H1 (cell line): ENCODE measurements at regions not wholly inside any gene's neighbourhood (a gene's known extent, or its start where the extent isn't known, plus 50 kb on each side); places are given as distances from the start of the nearest gene placed in this dataset.

Experiments
- CTCF ChIA-PET: fragments of 300-600 bp; sonication (Branson Sonifier 250); formaldehyde crosslinking; loops from one replicate; lab custom pipeline; 2021; ENCODE audit not compliant: partially characterized antibody; lab: Charles Lee
- POLR2A ChIA-PET: fragments of 300-600 bp; sonication (Branson Sonifier 250); formaldehyde crosslinking; loops from one replicate; lab custom pipeline; 2021; ENCODE audit warnings: inconsistent platforms; ENCODE audit not compliant: partially characterized antibody; lab: Charles Lee
- DNase-seq, 2 experiments: peaks; one replicate each; pipeline versions ENCODE4 v3.0.0 to v3.0.0-alpha.2; 2010 to 2022; ENCODE audit warnings: low spot score in 2 of 2, low read depth in 1 of 2, mixed read lengths in 1 of 2
- FAIRE-seq: peaks from 2 replicates; lab custom pipeline; 2011; peaks lifted over from hg19 to GRCh38; lab: Jason Lieb, UNC
- H2AFZ ChIP-seq: 2 replicates; pipeline ENCODE4 v1.8.1; 2012; ENCODE audit warnings: low read length, inconsistent platforms
- H2AK5ac ChIP-seq: 2 replicates; pipeline ENCODE4 v1.6.1; 2013; ENCODE audit warnings: low read depth, low read length
- H2BK120ac ChIP-seq: replicated peaks from 2 replicates; pipeline ENCODE3; 2013; ENCODE audit warnings: low read depth, low read length, inconsistent platforms
- H2BK12ac ChIP-seq: 2 replicates; pipeline ENCODE4 v1.6.1; 2013; ENCODE audit warnings: low read depth, low read length
- H2BK15ac ChIP-seq: 2 replicates; pipeline ENCODE4 v1.6.1; 2013; ENCODE audit warnings: low read length
- H2BK20ac ChIP-seq: 2 replicates; pipeline ENCODE4 v1.6.1; 2013; ENCODE audit warnings: low read length
- H2BK5ac ChIP-seq: 2 replicates; pipeline ENCODE4 v1.6.1; 2013; ENCODE audit warnings: low read depth, low read length
- H3K14ac ChIP-seq: 2 replicates; pipeline ENCODE4 v1.6.1; 2013; ENCODE audit warnings: inconsistent platforms; ENCODE audit not compliant: insufficient read length
- H3K18ac ChIP-seq: 2 replicates; pipeline ENCODE4 v1.6.1; 2013; ENCODE audit warnings: low read length; ENCODE audit errors: extremely low read depth
- H3K23ac ChIP-seq: 2 replicates; pipeline ENCODE4 v1.6.1; 2013; ENCODE audit warnings: inconsistent platforms; ENCODE audit not compliant: insufficient read length
- H3K23me2 ChIP-seq: 2 replicates; pipeline ENCODE4 v1.6.1; 2013; ENCODE audit warnings: low read depth, low read length
- H3K27ac ChIP-seq: 2 replicates; pipeline ENCODE4 v1.6.1; 2011; ENCODE audit warnings: low read depth, low read length, inconsistent platforms
- H3K27me3 ChIP-seq, 4 experiments: replicated peaks in 1 of 4; 1 replicate in 1 of 4; 2 replicates in 3 of 4; pipeline versions ENCODE4 v1.6.1 to v1.8.1; 2011 to 2013; ENCODE audit warnings: low read length in 3 of 4, mild to moderate bottlenecking in 3 of 4, inconsistent platforms in 2 of 4, mixed read lengths in 2 of 4, moderate library complexity in 1 of 4; ENCODE audit not compliant: control insufficient read depth in 3 of 4, insufficient read depth in 3 of 4; ENCODE audit errors: extremely low read depth in 1 of 4
- H3K36me3 ChIP-seq, 4 experiments: 2 replicates each; pipeline versions ENCODE4 v1.6.1 to v1.8.1; 2011 to 2013; ENCODE audit warnings: mild to moderate bottlenecking in 4 of 4, low read length in 3 of 4, moderate library complexity in 2 of 4, control low read depth in 1 of 4, inconsistent platforms in 1 of 4; ENCODE audit not compliant: insufficient read depth in 4 of 4, control insufficient read depth in 2 of 4
- H3K4ac ChIP-seq: replicated peaks from 2 replicates; pipeline ENCODE3; 2013; ENCODE audit warnings: low read length, low read depth, mixed read lengths, inconsistent platforms; ENCODE audit not compliant: insufficient read length
- H3K4me1 ChIP-seq, 4 experiments: replicated peaks in 1 of 4; 1 replicate in 1 of 4; 2 replicates in 3 of 4; pipeline versions ENCODE4 v1.6.1 to v1.8.1; 2011 to 2013; ENCODE audit warnings: low read length in 3 of 4, inconsistent platforms in 2 of 4, mixed read lengths in 1 of 4; ENCODE audit not compliant: insufficient read depth in 4 of 4, control insufficient read depth in 3 of 4
- H3K4me2 ChIP-seq, 2 experiments: 2 replicates each; pipeline versions ENCODE4 v1.6.1 to v1.8.1; 2011 to 2013; ENCODE audit warnings: low read depth in 2 of 2, low read length in 2 of 2, control low read depth in 1 of 2, inconsistent platforms in 1 of 2, mild to moderate bottlenecking in 1 of 2; ENCODE audit not compliant: insufficient read depth in 1 of 2
- H3K4me3 ChIP-seq, 4 experiments: fragments of 200-600, 300-600 bp in 1 of 4; sonication (generic), shearing (Covaris generic), sonication (Bioruptor Twin) in 1 of 4; 2 replicates each; pipeline versions ENCODE4 v1.5.1 to v1.8.1; 2011 to 2016; ENCODE audit warnings: low read length in 4 of 4, low read depth in 3 of 4, control low read depth in 2 of 4, inconsistent platforms in 2 of 4, mild to moderate bottlenecking in 2 of 4, mixed read lengths in 1 of 4, moderate library complexity in 1 of 4; ENCODE audit not compliant: insufficient read depth in 2 of 4; ENCODE audit errors: extremely low read depth in 1 of 4
- H3K56ac ChIP-seq: replicated peaks from 2 replicates; pipeline ENCODE3; 2013; ENCODE audit warnings: low read depth, mild to moderate bottlenecking, mixed read lengths, low read length, inconsistent platforms; ENCODE audit not compliant: insufficient read length
- H3K79me1 ChIP-seq: 2 replicates; pipeline ENCODE4 v1.6.1; 2013; ENCODE audit warnings: low read depth, low read length, control low read depth
- H3K79me2 ChIP-seq, 2 experiments: 2 replicates each; pipeline versions ENCODE4 v1.6.1 to v1.8.1; 2012 to 2013; ENCODE audit warnings: low read length in 2 of 2, mild to moderate bottlenecking in 2 of 2, inconsistent platforms in 1 of 2; ENCODE audit not compliant: insufficient read depth in 2 of 2, control insufficient read depth in 1 of 2
- H3K9ac ChIP-seq, 4 experiments: replicated peaks in 1 of 4; 1 replicate in 1 of 4; 2 replicates in 3 of 4; pipeline versions ENCODE4 v1.6.1 to v1.8.1; 2011 to 2013; ENCODE audit warnings: low read depth in 3 of 4, low read length in 3 of 4, control low read depth in 2 of 4, mild to moderate bottlenecking in 2 of 4, moderate library complexity in 2 of 4, inconsistent platforms in 1 of 4; ENCODE audit errors: extremely low read depth in 1 of 4
- H3K9me3 ChIP-seq, 2 experiments: 2 replicates each; pipeline versions ENCODE4 v1.6.1 to v1.8.1; 2012 to 2013; ENCODE audit warnings: mild to moderate bottlenecking in 2 of 2, moderate library complexity in 2 of 2, control low read depth in 1 of 2, inconsistent platforms in 1 of 2, low read depth in 1 of 2, low read length in 1 of 2, mixed read lengths in 1 of 2; ENCODE audit not compliant: insufficient read depth in 2 of 2
- H4K20me1 ChIP-seq, 2 experiments: replicated peaks in 1 of 2; 2 replicates each; pipeline versions ENCODE3 to v1.8.1; 2011 to 2013; ENCODE audit warnings: inconsistent platforms in 2 of 2, low read length in 2 of 2, mild to moderate bottlenecking in 1 of 2; ENCODE audit not compliant: insufficient read depth in 2 of 2, control insufficient read depth in 1 of 2
- H4K5ac ChIP-seq: 2 replicates; pipeline ENCODE4 v1.6.1; 2013; ENCODE audit warnings: low read length, low read depth, mixed read lengths, inconsistent platforms; ENCODE audit not compliant: insufficient read length
- H4K8ac ChIP-seq: 2 replicates; pipeline ENCODE4 v1.8.0; 2013; ENCODE audit warnings: mild to moderate bottlenecking, moderate library complexity, low read length, inconsistent platforms; ENCODE audit not compliant: insufficient read depth; ENCODE audit errors: extremely low read depth
- H4K91ac ChIP-seq: replicated peaks from 2 replicates; pipeline ENCODE3; 2013; ENCODE audit warnings: low read length, mixed read lengths, inconsistent platforms; ENCODE audit not compliant: insufficient read length
- ASH2L ChIP-seq: fragments of 200-600, 300-600 bp; sonication (generic); IDR thresholded peaks from one replicate; pipeline ENCODE4 v1.7.1; 2017; ENCODE audit warnings: low read length
- E2F6 ChIP-seq: IDR thresholded peaks from 2 replicates; pipeline ENCODE4 v1.6.1; 2012; ENCODE audit warnings: inconsistent platforms
- EGR1 ChIP-seq: IDR thresholded peaks from 2 replicates; pipeline ENCODE4 v1.6.1; 2011; ENCODE audit warnings: low read depth, low read length, borderline replicate concordance
- EZH2 ChIP-seq: fragments of 200-600 bp; sonication (generic); IDR thresholded peaks from 2 replicates; pipeline ENCODE4 v1.7.1; 2012; ENCODE audit warnings: low read depth, mild to moderate bottlenecking, moderate library complexity, low read length, inconsistent platforms; ENCODE audit not compliant: severe bottlenecking
- GTF2F1 ChIP-seq: IDR thresholded peaks from 2 replicates; pipeline ENCODE4 v1.6.1; 2012; ENCODE audit warnings: low read depth, low read length, improper control_type of control experiment, borderline replicate concordance
- HDAC6 ChIP-seq: IDR thresholded peaks from one replicate; pipeline ENCODE4 v1.7.1; 2012; ENCODE audit warnings: low read depth, mild to moderate bottlenecking, inconsistent platforms, low read length, moderate library complexity
- JUN ChIP-seq: IDR thresholded peaks from 2 replicates; pipeline ENCODE4 v1.6.1; 2011; ENCODE audit warnings: low read depth, mild to moderate bottlenecking, improper control_type of control experiment, low read length
- KDM1A ChIP-seq: fragments of 200-600, 300-600 bp; sonication (generic); IDR thresholded peaks from 2 replicates; pipeline ENCODE4 v1.7.1; 2016; ENCODE audit warnings: mild to moderate bottlenecking, low read length, borderline replicate concordance
- KDM4A ChIP-seq: IDR thresholded peaks from one replicate; pipeline ENCODE4 v1.7.1; 2012; ENCODE audit warnings: low read depth, mild to moderate bottlenecking, moderate library complexity, low read length, inconsistent platforms; ENCODE audit not compliant: severe bottlenecking
- POLR2A ChIP-seq, 2 experiments: IDR thresholded peaks; 1 replicate in 1 of 2; 2 replicates in 1 of 2; pipeline ENCODE4 v1.6.1; 2011; ENCODE audit warnings: low read depth in 2 of 2, low read length in 2 of 2, mild to moderate bottlenecking in 2 of 2; ENCODE audit errors: control extremely low read depth in 1 of 2
- SIX5 ChIP-seq: IDR thresholded peaks from 2 replicates; pipeline ENCODE4 v1.6.1; 2011; ENCODE audit warnings: mild to moderate bottlenecking, low read depth, low read length
- TAF7 ChIP-seq: optimal IDR thresholded peaks from 2 replicates; pipeline ENCODE3; 2011; ENCODE audit warnings: low read depth, mild to moderate bottlenecking, inconsistent platforms, low read length, moderate library complexity, borderline replicate concordance
- USF2 ChIP-seq: IDR thresholded peaks from 2 replicates; pipeline ENCODE4 v1.6.1; 2011; ENCODE audit warnings: low read length, improper control_type of control experiment
- WGBS, 2 experiments: shearing (Covaris generic) in 1 of 2; methylation state at CpG; one replicate each; pipeline versions ENCODE4 v1.1.6 to v1.1.7; 2013 to 2015; ENCODE audit warnings: low lambda C conversion rate in 2 of 2, mixed read lengths in 2 of 2, inconsistent platforms in 1 of 2, low coverage in 1 of 2, missing lambda C conversion rate in 1 of 2; ENCODE audit not compliant: insufficient replicate concordance in 2 of 2, insufficient coverage in 1 of 2, insufficient read length in 1 of 2; ENCODE audit errors: extremely low coverage in 1 of 2, missing lambda C conversion rate in 1 of 2; 5-methylcytosine and 5-hydroxymethylcytosine counted together

GRCh38 chr2:22189893-22190480 is 1066.2 kb downstream of the TDRD15 start:
- CTCF ChIA-PET = no interaction called here
- no peak overlapping the region for H4K91ac ChIP-seq
- no peak overlapping the region for H3K27ac ChIP-seq
- H4K8ac ChIP-seq = no peak overlapping the region
- H2BK120ac ChIP-seq = no peak overlapping the region
- WGBS, 2 experiments = 90% methylated on average over 1 of the region's 1 CpG; no CpG with 5 or more reads in 1 of the 2 experiments
- H3K27me3 ChIP-seq = no peaks in the 10 kb centered on the region
- no peaks in the 10 kb centered on the region for H3K79me1 ChIP-seq
- no peak overlapping the region for H2BK12ac ChIP-seq
- no peak overlapping the region for H3K4me3 ChIP-seq
- no peak overlapping the region for H3K9ac ChIP-seq
- H2BK20ac ChIP-seq = no peak overlapping the region
- no peak overlapping the region for H4K5ac ChIP-seq
- no peak overlapping the region for H2AK5ac ChIP-seq
- no peak overlapping the region for H3K56ac ChIP-seq
- H3K4ac ChIP-seq = no peak overlapping the region
- H3K14ac ChIP-seq = no peak overlapping the region
- H3K18ac ChIP-seq = no peak overlapping the region
- no peak for DNase-seq
- no peaks in the 10 kb centered on the region for H3K23me2 ChIP-seq
- no peak overlapping the region for H3K23ac ChIP-seq
- H3K4me1 ChIP-seq = peaks cover 0 to 8% (median 4%) of the 10 kb centered on the region in 4 experiments; a peak in 4 of 7 replicates
- H3K36me3 ChIP-seq = no peaks in the 10 kb centered on the region; a peak in 1 of 8 replicates
- no peak overlapping the region for H2BK5ac ChIP-seq
- H2BK15ac ChIP-seq = no peak overlapping the region
- FAIRE-seq = no peak
- peaks cover 0 to 7% of the 10 kb centered on the region in 2 experiments; a peak in 1 of 4 replicates for H3K9me3 ChIP-seq
- no peaks in the 10 kb centered on the region for H3K79me2 ChIP-seq
- no peak overlapping the region for H2AFZ ChIP-seq
- no peaks in the 10 kb centered on the region for H4K20me1 ChIP-seq
- POLR2A ChIA-PET = no interaction called here
- H3K4me2 ChIP-seq = no peak overlapping the region
- TF ChIP-seq E2F6 (no peak), JUN (no peak), TAF7 (no peak), USF2 (no peak), EGR1 (no peak), SIX5 (no peak), ASH2L (no peak), HDAC6 (no peak), EZH2 (no peak), POLR2A (IDR thresholded peaks at IDR 0.05; ENCODE audit: control extremely low read depth in 1 of 2, low read depth in 2 of 2, low read length in 2 of 2) (no peak), KDM1A (no peak), GTF2F1 (no peak), KDM4A (no peak)
